ENCODE measurements at regions not wholly inside any gene's neighbourhood (a gene's known extent, or its start where the extent isn't known, plus 50 kb on each side); places are given as distances from the start of the nearest gene placed in this dataset.
"Not testable (repeated sequence)": the region's sequence is repeated elsewhere in the genome, so short reads cannot be mapped to it uniquely, and the experiment has no call there.

DNA sequence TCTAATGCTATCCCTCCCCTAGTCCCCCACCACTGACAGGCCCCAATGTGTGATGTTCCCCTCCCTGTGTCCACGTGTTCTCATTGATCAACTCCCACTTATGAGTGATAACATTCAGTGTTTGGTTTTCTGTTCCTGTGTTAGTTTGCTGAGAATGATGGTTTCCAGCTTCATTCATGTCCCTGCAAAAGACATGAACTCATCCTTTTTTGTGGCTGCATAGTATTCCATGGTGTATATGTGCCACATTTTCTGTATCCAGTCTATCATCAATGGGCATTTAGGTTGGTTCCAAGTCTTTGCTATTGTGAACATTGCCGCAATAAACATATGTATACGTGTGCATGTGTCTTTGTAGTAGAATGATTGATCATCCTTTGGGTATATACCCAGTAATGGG is 153.1 kb downstream of the OR13H1 start:
- H3K27ac ChIP-seq (ENCODE audit: insufficient read depth, low read depth, low read length, poor library complexity, severe bottlenecking); H3K27me3 ChIP-seq (ENCODE audit: control insufficient read depth, insufficient read depth, low read length, poor library complexity, severe bottlenecking); H3K4me1 ChIP-seq (ENCODE audit: control insufficient read depth, insufficient read depth, low read length); H3K4me3 ChIP-seq (ENCODE audit: insufficient read depth, low read depth, low read length); H3K9me3 ChIP-seq (ENCODE audit: control insufficient read depth, low read length): not testable (repeated sequence)
- 94 to 100% methylated on average over 2 to 3 of the region's 3 CpGs for WGBS, 2 experiments
- peaks cover 20% of the 10 kb centered on the region for H3K36me3 ChIP-seq (ENCODE audit: control insufficient read depth, insufficient read depth, low read length)

DNA sequence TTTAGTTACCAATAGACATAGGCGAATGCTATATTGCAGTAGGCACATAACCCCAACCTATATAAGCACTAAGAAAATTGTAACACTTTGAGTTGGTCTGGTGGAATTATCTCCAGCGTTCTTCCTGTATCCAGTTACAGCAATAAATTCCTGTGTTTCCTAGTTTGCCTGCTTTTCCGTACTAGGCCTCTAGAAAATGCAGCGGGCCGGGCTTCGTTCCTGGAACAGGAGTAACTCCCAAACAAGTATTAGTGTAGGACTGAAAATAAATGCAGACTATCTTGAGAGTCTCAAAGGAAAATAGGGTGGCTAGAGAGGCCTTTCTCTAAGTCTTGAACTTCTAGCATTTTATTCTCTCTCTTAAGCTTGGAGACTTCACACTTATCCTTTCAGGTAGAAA is 159.8 kb downstream of the OR13H1 start:
- WGBS, 2 experiments = 86 to 90% methylated on average over 6 of the region's 6 CpGs
- Histone ChIP-seq H3K9me3 (ENCODE audit: control insufficient read depth, low read length) (no peaks in the 10 kb centered on the region), H3K4me3 (ENCODE audit: insufficient read depth, low read depth, low read length) (no peak overlapping the region), H3K4me1 (ENCODE audit: control insufficient read depth, insufficient read depth, low read length) (no peaks in the 10 kb centered on the region), H3K36me3 (ENCODE audit: control insufficient read depth, insufficient read depth, low read length) (peaks cover 12% of the 10 kb centered on the region), H3K27ac (ENCODE audit: insufficient read depth, low read depth, low read length, poor library complexity, severe bottlenecking) (no peak overlapping the region), H3K27me3 (ENCODE audit: control insufficient read depth, insufficient read depth, low read length, poor library complexity, severe bottlenecking) (no peaks in the 10 kb centered on the region)

DNA sequence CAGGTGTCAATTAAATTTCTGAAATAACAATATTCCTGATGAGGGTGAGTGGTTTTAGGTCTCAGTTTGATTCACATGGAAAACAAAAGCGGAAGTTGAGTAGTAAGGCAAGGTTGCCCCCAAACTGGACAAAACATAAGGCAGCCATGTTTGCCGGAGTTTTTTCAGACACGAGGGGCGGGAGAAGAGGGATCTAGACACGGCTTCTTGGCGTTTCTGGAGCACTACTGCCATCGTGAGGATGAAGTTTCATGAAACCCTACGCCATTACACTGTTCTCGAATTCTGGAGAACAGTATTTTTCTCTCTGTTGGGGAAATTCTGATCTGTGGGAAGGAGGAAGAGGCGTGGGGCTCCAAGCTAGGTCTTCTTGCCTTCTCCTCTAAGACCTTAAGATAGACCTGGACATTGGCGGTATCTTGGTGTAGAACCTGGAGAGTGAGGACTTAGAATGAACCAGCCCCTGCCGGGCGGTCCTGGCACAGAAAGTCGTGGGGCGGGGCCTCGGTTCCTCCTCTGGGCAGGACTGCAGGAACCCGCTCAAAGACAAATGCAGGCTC is 160.3 kb downstream of the OR13H1 start:
- Histone ChIP-seq H3K9me3 (ENCODE audit: control insufficient read depth, low read length) (no peaks in the 10 kb centered on the region), H3K36me3 (ENCODE audit: control insufficient read depth, insufficient read depth, low read length) (peaks cover 15% of the 10 kb centered on the region), H3K27ac (ENCODE audit: insufficient read depth, low read depth, low read length, poor library complexity, severe bottlenecking) (no peak overlapping the region), H3K27me3 (ENCODE audit: control insufficient read depth, insufficient read depth, low read length, poor library complexity, severe bottlenecking) (no peaks in the 10 kb centered on the region), H3K4me3 (ENCODE audit: insufficient read depth, low read depth, low read length) (no peak overlapping the region), H3K4me1 (ENCODE audit: control insufficient read depth, insufficient read depth, low read length) (no peaks in the 10 kb centered on the region)
- 96% methylated on average over 17 of the region's 17 CpGs for WGBS, 2 experiments

DNA sequence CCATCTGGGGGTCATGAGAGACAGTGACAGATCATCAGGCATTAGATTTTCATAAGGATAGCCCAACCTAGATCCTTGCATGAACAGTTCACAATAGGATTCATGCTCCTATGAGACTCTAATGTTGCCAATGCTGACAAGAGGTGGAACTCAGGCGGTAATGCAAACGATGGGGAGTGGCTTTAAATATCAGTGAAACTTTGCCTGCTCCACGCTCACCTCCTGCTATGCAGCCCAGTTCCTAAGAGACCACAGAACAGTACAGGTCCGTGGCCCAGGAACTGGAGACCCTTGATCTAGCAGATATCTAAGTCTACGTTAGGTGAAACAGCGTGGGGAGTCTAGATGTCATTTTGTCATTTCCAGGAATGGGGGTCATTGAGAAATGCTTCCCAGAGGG is 165.7 kb downstream of the OR13H1 start:
- Histone ChIP-seq H3K4me3 (ENCODE audit: insufficient read depth, low read depth, low read length) (no peak overlapping the region), H3K36me3 (ENCODE audit: control insufficient read depth, insufficient read depth, low read length) (peaks cover 28% of the 10 kb centered on the region), H3K27me3 (ENCODE audit: control insufficient read depth, insufficient read depth, low read length, poor library complexity, severe bottlenecking) (no peaks in the 10 kb centered on the region), H3K27ac (ENCODE audit: insufficient read depth, low read depth, low read length, poor library complexity, severe bottlenecking) (no peak overlapping the region), H3K9me3 (ENCODE audit: control insufficient read depth, low read length) (no peaks in the 10 kb centered on the region), H3K4me1 (ENCODE audit: control insufficient read depth, insufficient read depth, low read length) (no peaks in the 10 kb centered on the region)
- 94 to 96% methylated on average over 6 of the region's 6 CpGs for WGBS, 2 experiments

DNA sequence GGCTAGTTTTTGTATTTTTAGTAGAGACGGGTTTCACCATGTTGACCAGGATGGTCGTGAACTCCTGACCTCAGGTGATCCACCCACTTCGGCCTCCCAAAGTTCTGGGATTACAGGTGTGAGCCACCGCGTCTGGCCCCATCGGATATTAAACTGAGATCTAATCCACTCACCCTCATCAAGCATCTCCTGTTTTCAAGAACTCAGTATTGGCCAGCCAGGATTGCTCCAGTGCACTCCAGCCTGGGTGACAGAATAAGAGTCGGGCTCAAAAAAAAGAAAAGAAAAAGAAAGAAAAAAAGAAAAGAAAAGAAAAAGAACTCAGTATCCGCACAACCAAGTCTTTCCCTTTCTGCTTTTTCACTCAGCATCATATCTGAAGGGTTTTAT is 167.6 kb downstream of the OR13H1 start:
- WGBS, 2 experiments = 94 to 97% methylated on average over 7 to 8 of the region's 8 CpGs

DNA sequence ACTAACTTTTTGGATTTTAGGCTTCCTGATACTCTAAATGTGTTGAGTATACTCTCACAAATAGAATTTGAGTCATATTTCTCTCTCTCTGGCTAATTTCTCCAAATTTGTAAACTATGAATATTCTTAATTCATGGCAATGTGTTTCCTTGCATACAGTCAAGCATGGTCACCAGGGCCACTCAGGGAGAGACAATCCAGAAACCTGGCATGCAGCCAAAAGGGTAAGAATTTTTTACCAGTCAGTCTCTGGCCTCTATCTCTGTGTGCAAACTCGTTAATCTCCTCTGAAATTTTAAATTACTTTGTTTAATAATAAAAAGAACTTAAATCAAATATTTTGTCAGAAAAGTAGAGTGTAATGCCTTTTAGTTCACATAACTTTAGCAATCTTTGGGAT is 179.8 kb downstream of the OR13H1 start:
- no peaks in the 10 kb centered on the region for H3K9me3 ChIP-seq (ENCODE audit: control insufficient read depth, low read length)

More for the DNA sequence above, 167.6 kb downstream of the OR13H1 start:
- no peaks in the 10 kb centered on the region for H3K4me1 ChIP-seq (ENCODE audit: control insufficient read depth, insufficient read depth, low read length)
- peaks cover 25% of the 10 kb centered on the region for H3K36me3 ChIP-seq (ENCODE audit: control insufficient read depth, insufficient read depth, low read length)
- no peaks in the 10 kb centered on the region for H3K9me3 ChIP-seq (ENCODE audit: control insufficient read depth, low read length)
- H3K27me3 ChIP-seq (ENCODE audit: control insufficient read depth, insufficient read depth, low read length, poor library complexity, severe bottlenecking) = no peaks in the 10 kb centered on the region
- H3K27ac ChIP-seq (ENCODE audit: insufficient read depth, low read depth, low read length, poor library complexity, severe bottlenecking) = no peak overlapping the region
- no peak overlapping the region for H3K4me3 ChIP-seq (ENCODE audit: insufficient read depth, low read depth, low read length)

DNA sequence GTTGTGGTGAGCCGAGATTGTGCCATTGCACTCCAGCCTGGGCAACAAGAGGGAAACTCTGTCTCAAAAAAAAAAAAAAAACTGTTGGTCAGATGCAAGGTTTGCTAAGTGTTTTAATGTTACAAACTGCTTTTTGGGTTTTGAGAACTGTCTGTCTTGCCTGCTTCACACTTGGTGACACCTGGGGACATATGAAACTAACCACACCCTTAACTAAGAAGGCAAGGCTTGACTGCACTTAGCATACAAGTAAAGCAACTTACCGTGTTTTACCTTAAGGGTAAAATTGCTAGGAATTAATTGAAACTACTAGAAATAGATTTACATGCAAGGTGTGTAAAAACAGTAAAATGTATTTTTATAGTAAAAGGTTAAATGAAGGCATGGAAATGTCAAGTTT is 180.4 kb downstream of the OR13H1 start:
- no peak overlapping the region for H3K4me3 ChIP-seq (ENCODE audit: insufficient read depth, low read depth, low read length)
- WGBS, 2 experiments = 100% methylated on average over 1 of the region's 2 CpGs
- H3K9me3 ChIP-seq (ENCODE audit: control insufficient read depth, low read length) = no peaks in the 10 kb centered on the region
- no peaks in the 10 kb centered on the region for H3K4me1 ChIP-seq (ENCODE audit: control insufficient read depth, insufficient read depth, low read length)
- no peaks in the 10 kb centered on the region for H3K27me3 ChIP-seq (ENCODE audit: control insufficient read depth, insufficient read depth, low read length, poor library complexity, severe bottlenecking)
- peaks cover 5% of the 10 kb centered on the region for H3K36me3 ChIP-seq (ENCODE audit: control insufficient read depth, insufficient read depth, low read length)
- H3K27ac ChIP-seq (ENCODE audit: insufficient read depth, low read depth, low read length, poor library complexity, severe bottlenecking) = no peak overlapping the region

More for the DNA sequence above, 179.8 kb downstream of the OR13H1 start:
- Histone ChIP-seq H3K27me3 (ENCODE audit: control insufficient read depth, insufficient read depth, low read length, poor library complexity, severe bottlenecking) (no peaks in the 10 kb centered on the region), H3K4me1 (ENCODE audit: control insufficient read depth, insufficient read depth, low read length) (no peaks in the 10 kb centered on the region), H3K27ac (ENCODE audit: insufficient read depth, low read depth, low read length, poor library complexity, severe bottlenecking) (no peak overlapping the region), H3K4me3 (ENCODE audit: insufficient read depth, low read depth, low read length) (no peak overlapping the region), H3K36me3 (ENCODE audit: control insufficient read depth, insufficient read depth, low read length) (peaks cover 4% of the 10 kb centered on the region)
- WGBS, 2 experiments = 67% methylated on average over 1 of the region's 1 CpG; no CpG with 5 or more reads in 1 of the 2 experiments

DNA sequence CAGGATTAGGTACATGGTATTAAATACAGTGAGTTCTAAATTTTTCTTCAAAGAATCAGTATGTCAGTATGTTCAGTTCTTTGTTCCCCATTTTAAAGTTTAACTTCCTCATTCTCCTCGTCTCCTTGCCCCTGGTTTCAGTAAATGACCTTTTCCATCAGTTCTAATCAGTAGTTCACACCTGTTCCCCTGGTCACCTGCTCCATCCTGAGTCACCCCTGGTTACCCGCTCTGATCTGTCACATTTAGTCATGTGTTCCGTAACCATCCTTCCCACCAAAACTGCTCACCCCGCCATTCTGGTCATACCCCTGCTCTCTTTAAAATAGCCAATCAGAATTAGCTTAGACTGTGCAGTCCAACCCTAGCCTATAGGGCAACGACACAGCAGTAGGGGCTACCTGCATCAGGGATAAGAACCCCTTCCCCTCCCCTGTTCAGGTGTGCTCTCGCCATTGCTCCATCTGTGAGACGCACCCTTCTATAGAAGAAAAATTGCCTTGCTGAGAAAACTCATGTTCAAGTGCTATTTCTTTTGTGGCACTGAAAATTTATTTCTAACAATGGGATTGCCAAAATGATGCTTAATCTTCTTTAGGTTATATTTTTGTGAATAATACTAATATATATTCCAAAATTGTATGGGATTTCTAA is 181.3 kb downstream of the OR13H1 start:
- no peaks in the 10 kb centered on the region for H3K27me3 ChIP-seq (ENCODE audit: control insufficient read depth, insufficient read depth, low read length, poor library complexity, severe bottlenecking)
- H3K9me3 ChIP-seq (ENCODE audit: control insufficient read depth, low read length) = no peaks in the 10 kb centered on the region
- H3K27ac ChIP-seq (ENCODE audit: insufficient read depth, low read depth, low read length, poor library complexity, severe bottlenecking) = no peak overlapping the region
- no peak overlapping the region for H3K4me3 ChIP-seq (ENCODE audit: insufficient read depth, low read depth, low read length)
- H3K4me1 ChIP-seq (ENCODE audit: control insufficient read depth, insufficient read depth, low read length) = no peaks in the 10 kb centered on the region
- peaks cover 7% of the 10 kb centered on the region for H3K36me3 ChIP-seq (ENCODE audit: control insufficient read depth, insufficient read depth, low read length)
- WGBS, 2 experiments = 74 to 80% methylated on average over 5 to 7 of the region's 7 CpGs

DNA sequence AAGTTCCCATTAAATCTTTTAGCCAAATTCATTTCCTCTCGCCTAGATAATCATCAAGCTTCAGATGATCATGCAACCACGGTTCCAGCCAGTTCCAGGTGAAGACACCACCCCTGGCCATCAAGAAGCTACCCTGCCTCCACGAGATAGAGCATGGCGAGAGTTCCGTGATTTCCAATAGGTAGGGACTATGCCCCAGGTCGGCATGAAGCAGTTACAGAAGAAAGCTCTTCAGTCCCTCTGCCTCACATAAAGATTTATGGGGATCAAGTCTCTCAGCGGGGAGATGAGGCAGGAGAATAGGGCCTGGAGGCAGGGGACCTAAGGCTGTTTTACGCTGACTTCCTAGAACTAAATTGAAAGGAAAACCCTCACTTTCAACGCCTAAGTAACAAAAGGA is 183.9 kb downstream of the OR13H1 start:
- peaks cover 7% of the 10 kb centered on the region for H3K36me3 ChIP-seq (ENCODE audit: control insufficient read depth, insufficient read depth, low read length)
- WGBS, 2 experiments = 93% methylated on average over 9 of the region's 9 CpGs
- no peaks in the 10 kb centered on the region for H3K9me3 ChIP-seq (ENCODE audit: control insufficient read depth, low read length)
- H3K4me3 ChIP-seq (ENCODE audit: insufficient read depth, low read depth, low read length) = no peak overlapping the region
- H3K27me3 ChIP-seq (ENCODE audit: control insufficient read depth, insufficient read depth, low read length, poor library complexity, severe bottlenecking) = no peaks in the 10 kb centered on the region
- H3K4me1 ChIP-seq (ENCODE audit: control insufficient read depth, insufficient read depth, low read length) = no peaks in the 10 kb centered on the region
- no peak overlapping the region for H3K27ac ChIP-seq (ENCODE audit: insufficient read depth, low read depth, low read length, poor library complexity, severe bottlenecking)

DNA sequence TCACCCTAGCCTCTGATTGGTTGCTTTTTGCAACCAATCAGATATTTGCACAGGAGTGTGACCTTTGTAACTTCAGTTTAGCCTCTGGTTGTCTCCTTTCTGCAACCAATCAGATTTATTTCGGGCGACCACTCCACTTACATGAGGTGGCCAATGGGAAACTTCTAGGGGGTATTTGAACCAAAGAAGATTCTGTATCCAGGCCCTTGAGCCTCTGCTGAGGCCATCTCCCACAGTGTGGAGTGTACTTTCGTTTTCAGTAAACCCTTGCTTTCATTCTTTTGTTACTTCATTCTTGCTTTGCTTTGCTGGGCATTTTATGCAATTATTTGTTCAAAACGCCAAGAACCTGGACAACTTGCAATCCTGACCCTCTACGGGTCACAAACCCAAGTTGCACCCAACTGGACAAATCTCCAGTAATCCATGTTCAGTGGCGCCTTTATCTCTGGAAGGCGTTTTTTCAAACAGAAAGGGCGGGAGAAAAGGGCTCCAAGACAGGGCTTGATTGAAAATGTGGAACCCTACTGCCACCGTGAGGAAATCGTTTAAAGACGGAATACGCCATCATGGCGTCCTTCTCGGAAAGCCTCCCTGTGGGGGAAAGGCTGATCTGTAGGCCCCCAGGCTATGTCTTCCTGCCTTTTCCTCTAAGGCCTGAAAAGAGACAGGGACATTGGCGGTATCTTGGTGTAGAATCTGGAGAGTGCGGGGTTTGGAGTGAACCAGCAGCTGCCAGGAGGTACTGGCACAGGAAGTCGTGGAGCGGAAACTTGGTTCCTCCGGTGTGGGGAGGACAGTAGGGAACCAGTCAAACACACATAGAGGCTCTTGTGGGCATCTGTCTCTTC is 184.6 kb downstream of the OR13H1 start:
- Histone ChIP-seq H3K4me3 (ENCODE audit: insufficient read depth, low read depth, low read length) (no peak overlapping the region), H3K9me3 (ENCODE audit: control insufficient read depth, low read length) (no peaks in the 10 kb centered on the region), H3K36me3 (ENCODE audit: control insufficient read depth, insufficient read depth, low read length) (peaks cover 12% of the 10 kb centered on the region), H3K4me1 (ENCODE audit: control insufficient read depth, insufficient read depth, low read length) (no peaks in the 10 kb centered on the region), H3K27me3 (ENCODE audit: control insufficient read depth, insufficient read depth, low read length, poor library complexity, severe bottlenecking) (no peaks in the 10 kb centered on the region), H3K27ac (ENCODE audit: insufficient read depth, low read depth, low read length, poor library complexity, severe bottlenecking) (no peak overlapping the region)
- 95 to 96% methylated on average over 19 of the region's 19 CpGs for WGBS, 2 experiments

Measured in ectodermal cell (in vitro differentiated cells).